ENCODE measurements at regions not wholly inside any gene's neighbourhood (a gene's known extent, or its start where the extent isn't known, plus 50 kb on each side); places are given as distances from the start of the nearest gene placed in this dataset.
A peak's percentile ranks its signal among the peaks of the same experiment; 100 is the strongest.

DNA sequence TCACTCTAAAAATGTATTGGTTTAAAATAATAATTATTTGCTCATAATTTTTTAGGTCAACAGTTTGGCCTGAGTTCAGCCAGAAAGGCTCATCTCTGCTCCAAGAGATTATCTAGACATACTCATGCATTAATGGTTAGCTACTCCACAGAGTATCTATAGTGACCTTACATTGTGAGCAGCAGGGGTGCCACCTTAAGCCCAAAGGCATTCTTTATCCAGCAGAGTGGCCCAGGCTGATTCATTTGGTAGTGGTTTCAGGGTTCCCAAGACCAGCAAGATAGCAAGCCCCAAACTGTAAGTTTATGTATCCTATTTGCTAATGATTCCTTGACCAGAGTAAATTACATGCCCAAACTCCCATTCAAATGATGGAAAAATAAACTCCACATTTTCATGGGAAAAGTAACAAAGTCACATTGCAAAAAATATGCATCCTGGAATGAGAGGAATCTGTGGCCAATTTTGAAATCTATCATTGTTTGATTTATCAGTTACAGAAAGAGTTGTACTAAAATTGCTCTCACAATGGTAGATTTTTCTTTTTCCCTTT is 182.6 kb upstream of the KCNK2 start:
- Histone ChIP-seq H3K9me3 (ENCODE audit: control insufficient read depth, insufficient read depth, low read depth, low read length) (no peaks in the 10 kb centered on the region), H3K4me1 (ENCODE audit: control insufficient read depth, extremely low read depth, insufficient read depth, low read length) (peaks cover 2% of the 10 kb centered on the region), H3K79me2 (ENCODE audit: control insufficient read depth, insufficient read depth, low read length) (no peaks in the 10 kb centered on the region), H2AFZ (ENCODE audit: low read length) (no peak overlapping the region), H3K27me3 (ENCODE audit: control insufficient read depth, insufficient read depth, low read length) (no peaks in the 10 kb centered on the region), H3K27ac (ENCODE audit: insufficient read depth, low read length) (no peak overlapping the region), H3K4me3 (replicated peaks in 1 of 4; ENCODE audit: control extremely low read depth in 1 of 4, insufficient read depth in 1 of 4, low read depth in 3 of 4, low read length in 4 of 4) (no peak overlapping the region), H3K4me2 (ENCODE audit: extremely low read depth, insufficient read depth, low read length) (no peak overlapping the region), H3K9ac (ENCODE audit: insufficient read depth, low read length) (no peak overlapping the region), H3K36me3 (ENCODE audit: control insufficient read depth, insufficient read depth, low read length) (no peaks in the 10 kb centered on the region), H4K20me1 (ENCODE audit: control insufficient read depth, extremely low read depth, insufficient read depth, low read length) (no peaks in the 10 kb centered on the region)
- TF ChIP-seq EZH2 (IDR thresholded peaks at IDR 0.05; ENCODE audit: low read length, missing control alignments) (no peak), CTCF (conservative IDR thresholded peaks at IDR 0.05 in 1 of 2, IDR thresholded peaks at IDR 0.05 in 1 of 2; ENCODE audit: low read depth in 1 of 2, low read length in 2 of 2) (no peak)
- peak in 1 of 2 donors; percentile 47 for DNase-seq (ENCODE audit: low read depth in 2 of 2)

GRCh38 chr1:214900590-214900989 is 181.9 kb upstream of the KCNK2 start:
- TF ChIP-seq EZH2 (IDR thresholded peaks at IDR 0.05; ENCODE audit: low read length, missing control alignments) (no peak), CTCF (conservative IDR thresholded peaks at IDR 0.05 in 1 of 2, IDR thresholded peaks at IDR 0.05 in 1 of 2; ENCODE audit: low read depth in 1 of 2, low read length in 2 of 2) (no peak)
- H3K9ac ChIP-seq (ENCODE audit: insufficient read depth, low read length) = no peak overlapping the region
- H4K20me1 ChIP-seq (ENCODE audit: control insufficient read depth, extremely low read depth, insufficient read depth, low read length) = no peaks in the 10 kb centered on the region
- DNase-seq (ENCODE audit: low read depth in 2 of 2) = no peak
- H2AFZ ChIP-seq (ENCODE audit: low read length) = no peak overlapping the region
- no peaks in the 10 kb centered on the region for H3K9me3 ChIP-seq (ENCODE audit: control insufficient read depth, insufficient read depth, low read depth, low read length)
- no peaks in the 10 kb centered on the region for H3K27me3 ChIP-seq (ENCODE audit: control insufficient read depth, insufficient read depth, low read length)
- no peak overlapping the region for H3K27ac ChIP-seq (ENCODE audit: insufficient read depth, low read length)
- H3K4me2 ChIP-seq (ENCODE audit: extremely low read depth, insufficient read depth, low read length) = no peak overlapping the region
- H3K79me2 ChIP-seq (ENCODE audit: control insufficient read depth, insufficient read depth, low read length) = no peaks in the 10 kb centered on the region
- H3K36me3 ChIP-seq (ENCODE audit: control insufficient read depth, insufficient read depth, low read length) = no peaks in the 10 kb centered on the region
- no peak overlapping the region for H3K4me3 ChIP-seq (replicated peaks in 1 of 4; ENCODE audit: control extremely low read depth in 1 of 4, insufficient read depth in 1 of 4, low read depth in 3 of 4, low read length in 4 of 4)
- H3K4me1 ChIP-seq (ENCODE audit: control insufficient read depth, extremely low read depth, insufficient read depth, low read length) = peaks cover 2% of the 10 kb centered on the region

DNA sequence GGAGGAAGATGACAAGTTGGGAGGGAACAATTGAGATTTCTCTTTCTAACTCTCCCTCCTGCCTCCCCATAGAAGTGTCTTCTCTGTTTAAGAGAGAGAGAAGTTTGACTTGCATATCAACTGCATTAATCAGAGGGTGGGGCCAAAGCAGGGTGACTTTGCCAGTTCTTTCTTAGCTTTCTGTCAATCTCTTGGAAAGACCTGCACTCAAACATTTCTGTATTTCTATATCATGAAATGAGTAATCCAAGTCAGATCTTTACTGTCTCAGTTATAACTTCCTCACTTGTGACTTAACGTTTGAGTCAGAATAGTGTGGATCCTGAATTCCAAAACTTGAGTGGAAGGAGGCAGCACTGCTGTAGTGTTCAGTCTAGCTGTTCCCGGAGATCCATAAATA is 180.8 kb upstream of the KCNK2 start:
- Histone ChIP-seq H2AFZ (ENCODE audit: low read length) (no peak overlapping the region), H3K79me2 (ENCODE audit: control insufficient read depth, insufficient read depth, low read length) (no peaks in the 10 kb centered on the region), H4K20me1 (ENCODE audit: control insufficient read depth, extremely low read depth, insufficient read depth, low read length) (no peaks in the 10 kb centered on the region), H3K27ac (ENCODE audit: insufficient read depth, low read length) (peak overlapping the region; percentile 13), H3K4me1 (ENCODE audit: control insufficient read depth, extremely low read depth, insufficient read depth, low read length) (peaks cover 2% of the 10 kb centered on the region), H3K4me2 (ENCODE audit: extremely low read depth, insufficient read depth, low read length) (peak overlapping the region; percentile 18), H3K9me3 (ENCODE audit: control insufficient read depth, insufficient read depth, low read depth, low read length) (no peaks in the 10 kb centered on the region), H3K27me3 (ENCODE audit: control insufficient read depth, insufficient read depth, low read length) (no peaks in the 10 kb centered on the region), H3K9ac (ENCODE audit: insufficient read depth, low read length) (no peak overlapping the region), H3K36me3 (ENCODE audit: control insufficient read depth, insufficient read depth, low read length) (no peaks in the 10 kb centered on the region), H3K4me3 (replicated peaks in 1 of 4; ENCODE audit: control extremely low read depth in 1 of 4, insufficient read depth in 1 of 4, low read depth in 3 of 4, low read length in 4 of 4) (no peak overlapping the region)
- DNase-seq (ENCODE audit: low read depth in 2 of 2) = peak; percentile 47 to 76
- no peak for TF ChIP-seq EZH2 (IDR thresholded peaks at IDR 0.05; ENCODE audit: low read length, missing control alignments)
- TF ChIP-seq CTCF (conservative IDR thresholded peaks at IDR 0.05 in 1 of 2, IDR thresholded peaks at IDR 0.05 in 1 of 2; ENCODE audit: low read depth in 1 of 2, low read length in 2 of 2) = no peak
